GM12878 (cell line): ENCODE measurements at regions not wholly inside any gene's neighbourhood (a gene's known extent, or its start where the extent isn't known, plus 50 kb on each side); places are given as distances from the start of the nearest gene placed in this dataset.

Experiments
- ATAC-seq: fragments of 200-7000 bp; cut with Tn5 transposase; 3 replicates; pipeline ENCODE4 v1.9.1; 2020; ENCODE audit warnings: mild to moderate bottlenecking, moderate library complexity
- BruUV-seq: library from RNA; stranded (reverse); fragments of 400-500 nt; replicated peaks from 2 replicates; lab custom pipeline; 2021; lab: Mats Ljungman, UMichigan
- CTCF ChIA-PET: fragments of 300-600 bp; sonication (Branson Sonifier 250); formaldehyde crosslinking; extraction: SDS; loops from one replicate; lab custom pipeline; 2021; ENCODE audit warnings: inconsistent platforms; lab: Yijun Ruan, JAX
- POLR2A ChIA-PET: fragments of 350-600 bp; formaldehyde crosslinking; extraction: SDS; loops from one replicate; lab custom pipeline; 2021; ENCODE audit warnings: inconsistent platforms; lab: Charles Lee
- RAD21 ChIA-PET: fragments of 300-600 bp; sonication (Branson Sonifier 250); formaldehyde crosslinking; loops from one replicate; lab custom pipeline; 2023; ENCODE audit warnings: antibody characterized with exemption; ENCODE audit not compliant: unreplicated experiment; lab: Charles Lee
- SMC1A ChIA-PET: fragments of 300-600 bp; sonication (Branson Sonifier 250); formaldehyde crosslinking; loops from one replicate; lab custom pipeline; 2023; ENCODE audit not compliant: unreplicated experiment, uncharacterized antibody; lab: Charles Lee
- DNase-seq: peaks from one replicate; pipeline ENCODE4 v3.0.0-alpha.2; 2011; ENCODE audit warnings: low read depth, low spot score
- FAIRE-seq: peaks from 3 replicates; lab custom pipeline; 2011; peaks lifted over from hg19 to GRCh38; lab: Jason Lieb, UNC
- H2AFZ ChIP-seq: 2 replicates; pipeline ENCODE4 v1.6.0; 2011; ENCODE audit warnings: low read depth, low read length, control low read depth; ENCODE audit not compliant: control insufficient read depth
- H3K27ac ChIP-seq: 2 replicates; pipeline ENCODE4 v1.5.1; 2011; ENCODE audit warnings: control low read depth; ENCODE audit not compliant: control insufficient read depth, insufficient read depth
- H3K27me3 ChIP-seq, 2 experiments: replicated peaks in 1 of 2; 2 replicates each; pipeline versions ENCODE4 v1.6.0 to v1.6.1; 2011; ENCODE audit warnings: low read length in 1 of 2; ENCODE audit not compliant: control insufficient read depth in 2 of 2, insufficient read depth in 2 of 2
- H3K36me3 ChIP-seq, 2 experiments: 2 replicates each; pipeline ENCODE4 v1.5.1; 2011; ENCODE audit warnings: low read length in 1 of 2; ENCODE audit not compliant: control insufficient read depth in 2 of 2, insufficient read depth in 2 of 2
- H3K4me1 ChIP-seq: 2 replicates; pipeline ENCODE4 v1.6.1; 2011; ENCODE audit warnings: mild to moderate bottlenecking, low read length, moderate library complexity, mixed read lengths; ENCODE audit not compliant: control insufficient read depth, insufficient read depth
- H3K4me2 ChIP-seq: 2 replicates; pipeline ENCODE4 v1.6.0; 2011; ENCODE audit warnings: control low read depth; ENCODE audit not compliant: control insufficient read depth, insufficient read depth
- H3K4me3 ChIP-seq: fragments of 200-600 bp; sonication (generic); 2 replicates; pipeline ENCODE4 v1.5.1; 2016
- H3K79me2 ChIP-seq: 2 replicates; pipeline ENCODE4 v1.6.0; 2011; ENCODE audit warnings: low read length; ENCODE audit not compliant: control insufficient read depth, insufficient read depth
- H3K9ac ChIP-seq: 2 replicates; pipeline ENCODE4 v1.8.0; 2011; ENCODE audit warnings: low read length, control low read depth, mixed read lengths; ENCODE audit not compliant: control insufficient read depth, insufficient read depth
- H3K9me3 ChIP-seq: replicated peaks from 3 replicates; pipeline ENCODE4 v1.5.1; 2011; ENCODE audit warnings: mild to moderate bottlenecking, low read length; ENCODE audit not compliant: control insufficient read depth, insufficient read depth
- H4K20me1 ChIP-seq: 2 replicates; pipeline ENCODE4 v1.6.0; 2011; ENCODE audit not compliant: control insufficient read depth, insufficient read depth
- BCL11A ChIP-seq: IDR thresholded peaks from 2 replicates; pipeline ENCODE4 v1.6.1; 2011; ENCODE audit warnings: low read depth, low read length
- CEBPB ChIP-seq, 2 experiments: fragments of 150-350 bp in 1 of 2; IDR thresholded peaks; 2 replicates each; pipeline ENCODE4 v1.6.1; 2012 to 2014; ENCODE audit warnings: low read depth in 2 of 2, low read length in 2 of 2, borderline replicate concordance in 1 of 2, inconsistent platforms in 1 of 2
- CHD4 ChIP-seq: fragments of 200-600 bp; sonication (generic); IDR thresholded peaks from 2 replicates; pipeline ENCODE4 v1.6.1; 2016; ENCODE audit warnings: mild to moderate bottlenecking
- CREM ChIP-seq: IDR thresholded peaks from 2 replicates; pipeline ENCODE4 v1.6.1; 2014; ENCODE audit warnings: antibody characterized with exemption, low read depth
- CTCF ChIP-seq, 3 experiments: IDR thresholded peaks in 2 of 3; conservative IDR thresholded peaks in 1 of 3; 2 replicates each; pipeline ENCODE4 v1.5.1; 2011; ENCODE audit warnings: low read depth in 3 of 3, low read length in 3 of 3, mild to moderate bottlenecking in 3 of 3, control low read depth in 2 of 3, moderate library complexity in 2 of 3, inconsistent platforms in 1 of 3, mixed read lengths in 1 of 3; ENCODE audit not compliant: control insufficient read depth in 2 of 3, insufficient read depth in 1 of 3; ENCODE audit errors: extremely low read depth in 1 of 3
- E2F8 ChIP-seq: fragments of 450-650 bp; IDR thresholded peaks from 2 replicates; pipeline ENCODE4 v1.6.1; 2018; ENCODE audit warnings: mild to moderate bottlenecking, low read depth, moderate library complexity; ENCODE audit not compliant: partially characterized antibody
- E4F1 ChIP-seq: fragments of 450-650 bp; IDR thresholded peaks from 2 replicates; pipeline ENCODE4 v1.6.1; 2018; ENCODE audit warnings: borderline replicate concordance, mild to moderate bottlenecking; ENCODE audit not compliant: partially characterized antibody
- NFIC ChIP-seq: IDR thresholded peaks from 2 replicates; pipeline ENCODE4 v1.6.1; 2012; ENCODE audit warnings: low read depth, mild to moderate bottlenecking, inconsistent platforms, low read length, moderate library complexity
- NFXL1 ChIP-seq: fragments of 450-650 bp; IDR thresholded peaks from 2 replicates; pipeline ENCODE4 v1.6.1; 2017; ENCODE audit warnings: antibody characterized with exemption, mild to moderate bottlenecking, borderline replicate concordance
- RAD51 ChIP-seq: fragments of 450-650 bp; IDR thresholded peaks from 2 replicates; pipeline ENCODE4 v1.6.1; 2016; ENCODE audit warnings: moderate library complexity, mild to moderate bottlenecking, inconsistent platforms
- RCOR1 ChIP-seq: conservative IDR thresholded peaks from 2 replicates; pipeline ENCODE4 v1.6.1; 2012; ENCODE audit warnings: low read depth, low read length, improper control_type of control experiment
- SMARCA5 ChIP-seq: fragments of 450-650 bp; IDR thresholded peaks from 2 replicates; pipeline ENCODE4 v1.6.1; 2017; ENCODE audit warnings: mild to moderate bottlenecking
- WGBS: methylation state at CpG from one replicate; pipeline ENCODE4 v1.1.6; 2016; ENCODE audit warnings: low lambda C conversion rate; ENCODE audit not compliant: insufficient replicate concordance, insufficient coverage; ENCODE audit errors: missing lambda C conversion rate; 5-methylcytosine and 5-hydroxymethylcytosine counted together
- in situ Hi-C: fragments of 300-500 bp; cut with MboI; formaldehyde crosslinking; loops from 9 replicates; pipeline ENCODE4 v1.14.3; 2018; ENCODE audit warnings: mixed read lengths
- intact Hi-C: fragments of 100-400 bp; cut with micrococcal nuclease; formaldehyde crosslinking; loops from one replicate; pipeline ENCODE4 v1.14.2; 2022; ENCODE audit not compliant: unreplicated experiment

- TF ChIP-seq CTCF (IDR thresholded peaks at IDR 0.05 in 2 of 3, conservative IDR thresholded peaks at IDR 0.05 in 1 of 3; ENCODE audit: control insufficient read depth in 2 of 3, extremely low read depth in 1 of 3, insufficient read depth in 1 of 3, low read depth in 3 of 3, low read length in 3 of 3): no peak
- TF ChIP-seq NFIC: no peak
- TF ChIP-seq BCL11A: no peak
- TF ChIP-seq NFXL1: no peak
- no peak for TF ChIP-seq CEBPB (IDR thresholded peaks at IDR 0.05; ENCODE audit: borderline replicate concordance in 1 of 2, low read depth in 2 of 2, low read length in 2 of 2)
- TF ChIP-seq E4F1: no peak
- no peak for TF ChIP-seq RAD51
- TF ChIP-seq CHD4: no peak
- TF ChIP-seq CREM: no peak
Measured at GRCh38 chr17:79169366-79169765, 94.7 kb downstream of the ENGASE start (continued).

GRCh38 chr17:79168486-79169055 lies 93.9 kb downstream of the ENGASE start:
- intact Hi-C loops (no loop called here), in situ Hi-C loops (no loop called here)
- no peak overlapping the region for H3K27ac ChIP-seq
- no peaks in the 10 kb centered on the region for H4K20me1 ChIP-seq
- no peak overlapping the region for H3K4me3 ChIP-seq
- no peaks in the 10 kb centered on the region for H3K4me1 ChIP-seq
- FAIRE-seq: no peak
- 70% methylated on average over 20 of the region's 20 CpGs for WGBS
- no peak for DNase-seq
- H3K9me3 ChIP-seq: no peaks in the 10 kb centered on the region
- CTCF ChIA-PET: no interaction called here
- no peak overlapping the region for H2AFZ ChIP-seq
- RAD21 ChIA-PET: no interaction called here
- no peaks in the 10 kb centered on the region for H3K79me2 ChIP-seq
- H3K4me2 ChIP-seq: no peak overlapping the region
- SMC1A ChIA-PET: no interaction called here
- no peak for ATAC-seq
- H3K36me3 ChIP-seq: no peaks in the 10 kb centered on the region
- POLR2A ChIA-PET: no interaction called here
- BruUV-seq: no TSS peak
- H3K9ac ChIP-seq: no peak overlapping the region
- peaks cover 0 to 1% of the 10 kb centered on the region in 2 experiments; a peak in 3 of 4 replicates for H3K27me3 ChIP-seq
- no peak for TF ChIP-seq SMARCA5
- no peak for TF ChIP-seq CTCF (IDR thresholded peaks at IDR 0.05 in 2 of 3, conservative IDR thresholded peaks at IDR 0.05 in 1 of 3; ENCODE audit: control insufficient read depth in 2 of 3, extremely low read depth in 1 of 3, insufficient read depth in 1 of 3, low read depth in 3 of 3, low read length in 3 of 3)
- no peak for TF ChIP-seq RCOR1
- TF ChIP-seq E2F8: no peak
